Neural cell (in vitro differentiated cells): ENCODE measurements at regions not wholly inside any gene's neighbourhood (a gene's known extent, or its start where the extent isn't known, plus 50 kb on each side); places are given as distances from the start of the nearest gene placed in this dataset.

Experiments
- H2AFZ ChIP-seq: fragments of 200-600, 300-800 bp; sonication (generic), shearing (Covaris generic); 2 replicates; pipeline ENCODE4 v1.6.0; 2014; ENCODE audit warnings: low read depth, mild to moderate bottlenecking, antibody characterized with exemption, low read length, moderate library complexity
- H3F3A ChIP-seq: fragments of 200-600 bp; shearing (Covaris generic); 2 replicates; pipeline ENCODE4 v1.6.1; 2016; ENCODE audit warnings: mild to moderate bottlenecking, moderate library complexity, mixed read lengths, antibody characterized with exemption, low read length; ENCODE audit not compliant: insufficient read depth, poor library complexity, severe bottlenecking
- H3K27ac ChIP-seq: fragments of 200-600, 300-800 bp; sonication (generic), shearing (Covaris generic); 2 replicates; pipeline ENCODE4 v1.5.1; 2014; ENCODE audit warnings: mild to moderate bottlenecking, low read length, moderate library complexity
- H3K27me3 ChIP-seq: fragments of 300-800, 200-600 bp; sonication (generic), shearing (Covaris generic); 2 replicates; pipeline ENCODE4 v1.6.0; 2014; ENCODE audit warnings: mild to moderate bottlenecking, low read depth, low read length, moderate library complexity; ENCODE audit not compliant: insufficient read depth
- H3K36me3 ChIP-seq: fragments of 300-800, 200-600 bp; sonication (generic), shearing (Covaris generic); 2 replicates; pipeline ENCODE4 v1.5.1; 2014; ENCODE audit warnings: mild to moderate bottlenecking, antibody characterized with exemption, low read length, moderate library complexity; ENCODE audit not compliant: insufficient read depth
- H3K4me2 ChIP-seq: fragments of 300-800, 200-600 bp; sonication (generic), shearing (Covaris generic); 2 replicates; pipeline ENCODE4 v1.6.0; 2014; ENCODE audit warnings: mild to moderate bottlenecking, low read length
- H3K4me3 ChIP-seq: fragments of 300-800, 200-600 bp; sonication (generic), shearing (Covaris generic); 2 replicates; pipeline ENCODE4 v1.5.1; 2014; ENCODE audit warnings: mild to moderate bottlenecking, low read length, moderate library complexity
- H3K79me2 ChIP-seq: fragments of 200-600 bp; shearing (Covaris generic); replicated peaks from 2 replicates; pipeline ENCODE4 v1.6.0; 2014; ENCODE audit warnings: mild to moderate bottlenecking, low read length, moderate library complexity; ENCODE audit not compliant: insufficient read depth
- H3K9ac ChIP-seq: fragments of 300-800, 200-600 bp; sonication (generic), shearing (Covaris generic); 2 replicates; pipeline ENCODE4 v1.6.1; 2016; ENCODE audit warnings: mild to moderate bottlenecking, low read length, mixed read lengths
- H3K9me2 ChIP-seq: fragments of 200-600 bp; shearing (Covaris generic); 2 replicates; pipeline ENCODE4 v1.6.1; 2016; ENCODE audit warnings: mild to moderate bottlenecking, low read length, mixed read lengths; ENCODE audit not compliant: insufficient read depth
- H3K9me3 ChIP-seq: fragments of 200-600, 300-800 bp; sonication (generic), shearing (Covaris generic); 2 replicates; pipeline ENCODE4 v1.6.1; 2016; ENCODE audit warnings: mild to moderate bottlenecking, mixed run types, low read length, moderate library complexity, mixed read lengths
- H4K20me1 ChIP-seq: fragments of 200-600 bp; shearing (Covaris generic); 2 replicates; pipeline ENCODE4 v1.6.1; 2016; ENCODE audit warnings: mild to moderate bottlenecking, mixed run types; ENCODE audit not compliant: insufficient read depth
- CTCF ChIP-seq: fragments of 450-650 bp; IDR thresholded peaks from 2 replicates; pipeline ENCODE4 v1.5.1; 2014; ENCODE audit warnings: antibody characterized with exemption, mild to moderate bottlenecking, moderate library complexity; ENCODE audit not compliant: poor library complexity, severe bottlenecking
- EP300 ChIP-seq: fragments of 450-650 bp; conservative IDR thresholded peaks from 2 replicates; pipeline ENCODE4 v1.6.1; 2014; ENCODE audit warnings: antibody characterized with exemption, mild to moderate bottlenecking, moderate library complexity; ENCODE audit not compliant: poor library complexity, severe bottlenecking
- EZH2 ChIP-seq: fragments of 200-600, 300-800 bp; shearing (Covaris generic), sonication (generic); IDR thresholded peaks from 2 replicates; pipeline ENCODE4 v1.6.1; 2014; ENCODE audit warnings: antibody characterized with exemption, low read length, borderline replicate concordance, mild to moderate bottlenecking; ENCODE audit not compliant: insufficient read depth, poor library complexity, severe bottlenecking
- MXI1 ChIP-seq: fragments of 450-650 bp; conservative IDR thresholded peaks from 2 replicates; pipeline ENCODE4 v1.6.1; 2014; ENCODE audit warnings: antibody characterized with exemption, mild to moderate bottlenecking; ENCODE audit not compliant: poor library complexity, severe bottlenecking
- POLR2AphosphoS5 ChIP-seq: IDR thresholded peaks from 2 replicates; pipeline ENCODE4 v1.6.1; 2012
- RAD21 ChIP-seq: fragments of 450-650 bp; conservative IDR thresholded peaks from 2 replicates; pipeline ENCODE4 v1.6.1; 2014; ENCODE audit warnings: antibody characterized with exemption, mild to moderate bottlenecking, moderate library complexity
- REST ChIP-seq: IDR thresholded peaks from 2 replicates; pipeline ENCODE4 v1.6.1; 2012; ENCODE audit warnings: borderline replicate concordance
- SMC3 ChIP-seq: fragments of 450-650 bp; conservative IDR thresholded peaks from 2 replicates; pipeline ENCODE4 v1.6.1; 2014; ENCODE audit warnings: antibody characterized with exemption, mild to moderate bottlenecking, moderate library complexity; ENCODE audit not compliant: poor library complexity
- TAF1 ChIP-seq: IDR thresholded peaks from 2 replicates; pipeline ENCODE4 v1.6.1; 2012; ENCODE audit warnings: low read depth

GRCh38 chr5:42919600-42919999 lies 107.9 kb upstream of the SELENOP start:
- Histone ChIP-seq H3K4me3 (no peak overlapping the region), H3K27ac (no peak overlapping the region), H3K9ac (no peak overlapping the region), H3F3A (no peaks in the 10 kb centered on the region), H3K4me2 (no peak overlapping the region), H3K9me3 (no peaks in the 10 kb centered on the region), H3K27me3 (no peaks in the 10 kb centered on the region), H4K20me1 (no peaks in the 10 kb centered on the region), H2AFZ (no peak overlapping the region), H3K9me2 (no peaks in the 10 kb centered on the region), H3K79me2 (no peaks in the 10 kb centered on the region), H3K36me3 (no peaks in the 10 kb centered on the region)
- TF ChIP-seq EP300: no peak
- no peak for TF ChIP-seq RAD21
- no peak for TF ChIP-seq POLR2AphosphoS5

GRCh38 chr5:42915306-42915866 lies 103.7 kb upstream of the SELENOP start:
- Histone ChIP-seq H3K4me2 (no peak overlapping the region), H3K27ac (no peak overlapping the region), H3K9me3 (no peaks in the 10 kb centered on the region), H3K4me3 (no peak overlapping the region), H3K36me3 (no peaks in the 10 kb centered on the region), H3K27me3 (no peaks in the 10 kb centered on the region), H3K9me2 (no peaks in the 10 kb centered on the region), H3F3A (no peaks in the 10 kb centered on the region), H3K9ac (no peak overlapping the region), H3K79me2 (no peaks in the 10 kb centered on the region), H2AFZ (no peak overlapping the region), H4K20me1 (no peaks in the 10 kb centered on the region)
- no peak for TF ChIP-seq CTCF
- no peak for TF ChIP-seq REST
- TF ChIP-seq SMC3: no peak
- no peak for TF ChIP-seq EZH2
- no peak for TF ChIP-seq TAF1
- TF ChIP-seq POLR2AphosphoS5: no peak
- TF ChIP-seq MXI1: no peak
- TF ChIP-seq RAD21: no peak
- TF ChIP-seq EP300: no peak
